GM13976 (cell line): ENCODE measurements at regions not wholly inside any gene's neighbourhood (a gene's known extent, or its start where the extent isn't known, plus 50 kb on each side); places are given as distances from the start of the nearest gene placed in this dataset.

Source experiments
- DNase-seq: peaks from one replicate; pipeline ENCODE4 v3.0.0; 2012; ENCODE audit warnings: low spot score
- CTCF ChIP-seq: IDR thresholded peaks from 2 replicates; pipeline ENCODE4 v1.5.1; 2012; ENCODE audit warnings: borderline replicate concordance, mild to moderate bottlenecking; ENCODE audit not compliant: insufficient read depth; ENCODE audit errors: extremely low read depth, missing control alignments, control extremely low read depth
- in situ Hi-C: fragments of 300-500 bp; cut with MboI; formaldehyde crosslinking; loops from one replicate; pipeline ENCODE4 v1.12.0; 2022; ENCODE audit warnings: low sequenced_read_pairs, mixed read lengths, inconsistent platforms; ENCODE audit not compliant: unreplicated experiment

GRCh38 chr4:137692205-137692604, 159.9 kb upstream of the PCDH18 start:
- TF ChIP-seq CTCF, result no peak
- no peak for DNase-seq
- in situ Hi-C loops, result no loop called here

- in situ Hi-C loops, result no loop called here
- no peak for DNase-seq
- TF ChIP-seq CTCF, result no peak
Measured at GRCh38 chr4:137688651-137689050, 156.4 kb upstream of the PCDH18 start.

- no peak for DNase-seq
Measured at GRCh38 chr4:137685357-137685756, 153.1 kb upstream of the PCDH18 start.

GRCh38 chr4:137681081-137681480, 148.8 kb upstream of the PCDH18 start:
- DNase-seq, result no peak
- in situ Hi-C loops, result no loop called here
- no peak for TF ChIP-seq CTCF

More at GRCh38 chr4:137685357-137685756, 153.1 kb upstream of the PCDH18 start:
- TF ChIP-seq CTCF, result no peak
- in situ Hi-C loops, result no loop called here

- no peak for DNase-seq
- no peak for TF ChIP-seq CTCF
- in situ Hi-C loops, result no loop called here
Measured at GRCh38 chr4:137678796-137679195, 146.5 kb upstream of the PCDH18 start.

GRCh38 chr4:137677863-137678262, 145.6 kb upstream of the PCDH18 start:
- in situ Hi-C loops, result no loop called here
- DNase-seq, result no peak
- no peak for TF ChIP-seq CTCF
